ENCODE measurements at regions not wholly inside any gene's neighbourhood (a gene's known extent, or its start where the extent isn't known, plus 50 kb on each side); places are given as distances from the start of the nearest gene placed in this dataset.

DNA sequence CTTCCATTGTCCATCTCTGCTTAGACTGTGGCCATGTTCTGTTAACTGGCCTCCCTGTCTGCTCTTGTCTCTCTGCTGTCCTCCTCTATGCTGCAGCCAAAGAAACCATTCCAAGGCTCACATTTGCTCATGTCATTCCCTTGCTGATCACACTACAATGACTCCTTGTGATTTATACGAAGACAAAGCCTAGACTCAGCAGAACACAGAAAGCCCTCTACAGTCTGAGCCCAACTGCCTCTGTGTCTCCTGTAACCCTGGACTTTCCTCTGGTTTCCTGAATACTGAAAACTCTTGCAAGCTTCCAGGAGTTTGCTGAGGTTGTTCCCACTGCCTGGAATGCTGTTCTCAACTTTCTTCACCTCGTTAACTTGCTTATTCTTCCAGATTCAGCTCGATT lies 191.8 kb downstream of the TMEM38B start:
- Histone ChIP-seq H3K9me2 (replicated peaks; ENCODE audit: low read depth, low read length) (no peaks in the 10 kb centered on the region), H2AFZ (ENCODE audit: low read length) (peak overlapping the region; percentile 16; the same call in 1 of the 2 replicates), H3K9ac (ENCODE audit: low read depth, low read length, poor library complexity, severe bottlenecking) (no peak overlapping the region), H3K9me3 (ENCODE audit: insufficient read depth, low read depth, low read length) (no peaks in the 10 kb centered on the region), H3K27me3 (ENCODE audit: insufficient read depth, low read length, poor library complexity, severe bottlenecking) (no peaks in the 10 kb centered on the region), H3K4me3 (ENCODE audit: low read length, poor library complexity, severe bottlenecking) (no peak overlapping the region), H3K79me2 (ENCODE audit: insufficient read depth, low read length) (no peaks in the 10 kb centered on the region), H3F3A (ENCODE audit: low read depth) (no peaks in the 10 kb centered on the region), H3K4me2 (ENCODE audit: low read depth, low read length, poor library complexity, severe bottlenecking) (no peak overlapping the region), H3K4me1 (ENCODE audit: insufficient read depth, low read length, poor library complexity, severe bottlenecking) (peaks cover 75% of the 10 kb centered on the region), H4K20me1 (ENCODE audit: insufficient read depth, low read length, poor library complexity, severe bottlenecking) (no peaks in the 10 kb centered on the region), H3K36me3 (ENCODE audit: insufficient read depth, low read length) (no peaks in the 10 kb centered on the region)
- TF ChIP-seq, protein P1, sequence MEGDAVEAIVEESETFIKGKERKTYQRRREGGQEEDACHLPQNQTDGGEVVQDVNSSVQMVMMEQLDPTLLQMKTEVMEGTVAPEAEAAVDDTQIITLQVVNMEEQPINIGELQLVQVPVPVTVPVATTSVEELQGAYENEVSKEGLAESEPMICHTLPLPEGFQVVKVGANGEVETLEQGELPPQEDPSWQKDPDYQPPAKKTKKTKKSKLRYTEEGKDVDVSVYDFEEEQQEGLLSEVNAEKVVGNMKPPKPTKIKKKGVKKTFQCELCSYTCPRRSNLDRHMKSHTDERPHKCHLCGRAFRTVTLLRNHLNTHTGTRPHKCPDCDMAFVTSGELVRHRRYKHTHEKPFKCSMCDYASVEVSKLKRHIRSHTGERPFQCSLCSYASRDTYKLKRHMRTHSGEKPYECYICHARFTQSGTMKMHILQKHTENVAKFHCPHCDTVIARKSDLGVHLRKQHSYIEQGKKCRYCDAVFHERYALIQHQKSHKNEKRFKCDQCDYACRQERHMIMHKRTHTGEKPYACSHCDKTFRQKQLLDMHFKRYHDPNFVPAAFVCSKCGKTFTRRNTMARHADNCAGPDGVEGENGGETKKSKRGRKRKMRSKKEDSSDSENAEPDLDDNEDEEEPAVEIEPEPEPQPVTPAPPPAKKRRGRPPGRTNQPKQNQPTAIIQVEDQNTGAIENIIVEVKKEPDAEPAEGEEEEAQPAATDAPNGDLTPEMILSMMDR (conservative IDR thresholded peaks at IDR 0.05; ENCODE audit: low read length) = no peak
- TF ChIP-seq EZH2phosphoT487 (IDR thresholded peaks at IDR 0.05; ENCODE audit: borderline replicate concordance) = no peak

DNA sequence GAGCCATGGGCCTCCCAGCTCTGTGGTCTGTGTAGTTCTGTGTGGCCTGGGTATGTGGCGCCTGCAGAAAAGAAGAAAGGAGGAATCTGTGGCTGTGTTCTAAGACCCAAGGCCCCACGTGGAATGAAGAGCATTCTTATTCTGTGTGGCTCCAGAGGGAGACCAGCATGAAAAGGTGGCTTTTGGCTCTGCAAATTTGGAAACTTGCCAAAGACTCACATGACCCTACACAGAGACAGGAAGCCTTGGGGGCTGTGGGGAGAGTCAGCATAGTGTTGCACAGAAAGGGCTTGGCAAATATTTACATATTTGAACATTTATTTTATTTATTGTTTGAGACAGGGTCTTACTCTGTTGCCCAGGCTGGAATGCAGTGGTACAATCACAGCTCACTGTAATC lies 193.3 kb downstream of the TMEM38B start:
- Histone ChIP-seq H3K9me2 (replicated peaks; ENCODE audit: low read depth, low read length) (no peaks in the 10 kb centered on the region), H3K4me2 (ENCODE audit: low read depth, low read length, poor library complexity, severe bottlenecking) (peak overlapping the region; percentile 53), H3K27me3 (ENCODE audit: insufficient read depth, low read length, poor library complexity, severe bottlenecking) (no peaks in the 10 kb centered on the region), H3K36me3 (ENCODE audit: insufficient read depth, low read length) (no peaks in the 10 kb centered on the region), H3K9me3 (ENCODE audit: insufficient read depth, low read depth, low read length) (no peaks in the 10 kb centered on the region), H3K9ac (ENCODE audit: low read depth, low read length, poor library complexity, severe bottlenecking) (peak overlapping the region; percentile 34), H3K4me3 (ENCODE audit: low read length, poor library complexity, severe bottlenecking) (no peak overlapping the region), H2AFZ (ENCODE audit: low read length) (no peak overlapping the region), H3K79me2 (ENCODE audit: insufficient read depth, low read length) (no peaks in the 10 kb centered on the region), H4K20me1 (ENCODE audit: insufficient read depth, low read length, poor library complexity, severe bottlenecking) (no peaks in the 10 kb centered on the region), H3K4me1 (ENCODE audit: insufficient read depth, low read length, poor library complexity, severe bottlenecking) (peaks cover 72% of the 10 kb centered on the region), H3F3A (ENCODE audit: low read depth) (no peaks in the 10 kb centered on the region)
- TF ChIP-seq, protein P1 (conservative IDR thresholded peaks at IDR 0.05; ENCODE audit: low read length) = no peak
- no peak for TF ChIP-seq EZH2phosphoT487 (IDR thresholded peaks at IDR 0.05; ENCODE audit: borderline replicate concordance)

DNA sequence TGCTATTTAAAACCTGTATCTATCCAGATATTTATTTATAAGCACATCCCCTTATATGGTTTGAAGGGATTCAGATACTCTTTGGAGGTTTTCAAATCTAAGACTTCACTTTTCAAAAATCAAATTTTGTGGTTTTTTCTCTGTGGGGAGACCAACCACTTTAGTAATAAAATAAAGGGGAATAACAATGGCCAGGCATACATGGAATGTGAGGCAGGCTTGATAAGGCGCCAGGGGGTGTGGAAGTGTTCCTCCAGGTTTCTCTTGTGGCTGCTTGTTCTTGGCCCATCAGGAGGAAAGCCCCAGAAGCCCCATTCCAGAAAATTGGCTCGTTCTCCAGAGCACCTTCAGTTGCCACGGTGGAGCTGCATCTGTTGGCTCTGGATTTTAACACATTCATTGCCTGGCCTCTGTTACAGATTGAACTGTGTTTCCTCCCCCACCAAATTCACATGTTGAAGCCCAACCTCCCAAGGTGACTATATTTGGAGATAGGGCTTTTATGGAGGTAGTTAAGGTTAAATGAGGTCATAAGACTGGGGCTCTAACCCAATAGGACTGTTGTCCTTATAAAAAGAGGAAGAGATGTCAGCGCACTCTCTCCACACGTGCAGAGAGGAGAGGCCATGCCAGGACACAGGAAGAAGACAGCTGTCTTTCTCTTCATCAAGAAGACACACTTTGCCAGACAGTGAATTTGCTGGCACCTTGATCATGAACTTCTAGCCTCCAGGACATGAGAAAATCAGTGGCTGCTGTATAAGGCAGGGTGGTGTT lies 195.9 kb downstream of the TMEM38B start:
- Histone ChIP-seq H3K9me3 (ENCODE audit: insufficient read depth, low read depth, low read length) (no peaks in the 10 kb centered on the region), H3K4me3 (ENCODE audit: low read length, poor library complexity, severe bottlenecking) (no peak overlapping the region)
- TF ChIP-seq EZH2phosphoT487 (IDR thresholded peaks at IDR 0.05; ENCODE audit: borderline replicate concordance) = no peak
- TF ChIP-seq, protein P1 (conservative IDR thresholded peaks at IDR 0.05; ENCODE audit: low read length) = no peak

More for the DNA sequence above, 195.9 kb downstream of the TMEM38B start:
- Histone ChIP-seq H3F3A (ENCODE audit: low read depth) (no peaks in the 10 kb centered on the region), H4K20me1 (ENCODE audit: insufficient read depth, low read length, poor library complexity, severe bottlenecking) (no peaks in the 10 kb centered on the region), H3K27me3 (ENCODE audit: insufficient read depth, low read length, poor library complexity, severe bottlenecking) (no peaks in the 10 kb centered on the region), H3K4me1 (ENCODE audit: insufficient read depth, low read length, poor library complexity, severe bottlenecking) (peaks cover 48% of the 10 kb centered on the region), H3K9ac (ENCODE audit: low read depth, low read length, poor library complexity, severe bottlenecking) (no peak overlapping the region), H3K4me2 (ENCODE audit: low read depth, low read length, poor library complexity, severe bottlenecking) (peak overlapping the region; percentile 6), H3K79me2 (ENCODE audit: insufficient read depth, low read length) (no peaks in the 10 kb centered on the region), H3K36me3 (ENCODE audit: insufficient read depth, low read length) (no peaks in the 10 kb centered on the region), H2AFZ (ENCODE audit: low read length) (no peak overlapping the region), H3K9me2 (replicated peaks; ENCODE audit: low read depth, low read length) (no peaks in the 10 kb centered on the region)

Data from Loucy (cell line).